Trophoblast cell (in vitro differentiated cells and primary cell): ENCODE measurements at regions not wholly inside any gene's neighbourhood (a gene's known extent, or its start where the extent isn't known, plus 50 kb on each side); places are given as distances from the start of the nearest gene placed in this dataset.

Experiments used
- DNase-seq, 2 donors: peaks; one replicate each; pipeline ENCODE4 v3.0.0-alpha.2; 2016
- H2AFZ ChIP-seq: 2 replicates; pipeline ENCODE4 v1.6.1; 2013; ENCODE audit warnings: low read length, moderate library complexity, mild to moderate bottlenecking; ENCODE audit not compliant: insufficient read depth, poor library complexity
- H2AK5ac ChIP-seq: 2 replicates; pipeline ENCODE4 v1.6.1; 2013; ENCODE audit warnings: mild to moderate bottlenecking, low read length
- H2BK120ac ChIP-seq: 2 replicates; pipeline ENCODE4 v1.6.1; 2013; ENCODE audit warnings: low read length, mild to moderate bottlenecking, moderate library complexity; ENCODE audit not compliant: insufficient read depth, poor library complexity
- H2BK12ac ChIP-seq: 2 replicates; pipeline ENCODE4 v1.6.1; 2013; ENCODE audit warnings: mild to moderate bottlenecking, low read length, moderate library complexity
- H2BK5ac ChIP-seq: 2 replicates; pipeline ENCODE4 v1.6.1; 2013; ENCODE audit warnings: low read length, low read depth, moderate library complexity, mild to moderate bottlenecking; ENCODE audit not compliant: poor library complexity
- H3K14ac ChIP-seq: 2 replicates; pipeline ENCODE4 v1.6.1; 2013; ENCODE audit warnings: mild to moderate bottlenecking, low read length
- H3K18ac ChIP-seq: 2 replicates; pipeline ENCODE4 v1.6.1; 2013; ENCODE audit warnings: mild to moderate bottlenecking, low read length
- H3K23ac ChIP-seq: 2 replicates; pipeline ENCODE4 v1.6.1; 2013; ENCODE audit warnings: low read length
- H3K27ac ChIP-seq: 2 replicates; pipeline ENCODE4 v1.5.1; 2013; ENCODE audit warnings: low read depth, mild to moderate bottlenecking, inconsistent platforms, low read length, moderate library complexity
- H3K27me3 ChIP-seq: 2 replicates; pipeline ENCODE4 v1.6.1; 2013; ENCODE audit warnings: inconsistent platforms, mild to moderate bottlenecking, low read length, moderate library complexity; ENCODE audit not compliant: insufficient read depth
- H3K36me3 ChIP-seq, 2 experiments: 1 replicate in 1 of 2; 2 replicates in 1 of 2; pipeline ENCODE4 v1.6.1; 2013; ENCODE audit warnings: low read length in 2 of 2, mild to moderate bottlenecking in 2 of 2, moderate library complexity in 1 of 2; ENCODE audit not compliant: insufficient read depth in 2 of 2, control insufficient read depth in 1 of 2
- H3K4ac ChIP-seq: 2 replicates; pipeline ENCODE4 v1.6.1; 2013; ENCODE audit warnings: low read depth, mild to moderate bottlenecking, low read length, moderate library complexity
- H3K4me1 ChIP-seq, 2 experiments: 1 replicate in 1 of 2; 2 replicates in 1 of 2; pipeline ENCODE4 v1.6.1; 2013; ENCODE audit warnings: low read length in 2 of 2, mild to moderate bottlenecking in 2 of 2, moderate library complexity in 1 of 2; ENCODE audit not compliant: insufficient read depth in 2 of 2, control insufficient read depth in 1 of 2
- H3K4me2 ChIP-seq: 2 replicates; pipeline ENCODE4 v1.6.1; 2013; ENCODE audit warnings: inconsistent platforms, mild to moderate bottlenecking, low read length, moderate library complexity
- H3K4me3 ChIP-seq: 2 replicates; pipeline ENCODE4 v1.5.1; 2013; ENCODE audit warnings: mild to moderate bottlenecking, low read depth, low read length, inconsistent platforms
- H3K79me1 ChIP-seq: one replicate; pipeline ENCODE4 v1.6.1; 2013; ENCODE audit warnings: low read length
- H3K79me2 ChIP-seq: 2 replicates; pipeline ENCODE4 v1.6.1; 2013; ENCODE audit warnings: low read length, mild to moderate bottlenecking; ENCODE audit not compliant: control insufficient read depth, insufficient read depth, poor library complexity
- H3K9ac ChIP-seq: 2 replicates; pipeline ENCODE4 v1.6.1; 2013; ENCODE audit warnings: mild to moderate bottlenecking, low read length
- H3K9me3 ChIP-seq: 2 replicates; pipeline ENCODE4 v1.6.1; 2013; ENCODE audit warnings: low read depth, mild to moderate bottlenecking, control low read depth, inconsistent platforms, low read length; ENCODE audit not compliant: insufficient read depth
- H4K12ac ChIP-seq: 2 replicates; pipeline ENCODE4 v1.6.1; 2013; ENCODE audit warnings: low read depth, mild to moderate bottlenecking, low read length, moderate library complexity
- H4K8ac ChIP-seq: 2 replicates; pipeline ENCODE4 v1.6.1; 2013; ENCODE audit warnings: low read depth, mild to moderate bottlenecking, low read length, moderate library complexity
- H4K91ac ChIP-seq: one replicate; pipeline ENCODE4 v1.6.1; 2013; ENCODE audit warnings: low read depth, mild to moderate bottlenecking, low read length, moderate library complexity
- WGBS: extraction: QIAGEN DNeasy Blood & Tissue Kit; methylation state at CpG from one replicate; pipeline ENCODE4 v1.1.7; 2013; ENCODE audit warnings: missing lambda C conversion rate; ENCODE audit not compliant: insufficient read length, insufficient coverage; ENCODE audit errors: extremely low coverage; 5-methylcytosine and 5-hydroxymethylcytosine counted together

GRCh38 chr5:3024126-3024525 lies 272.6 kb upstream of the IRX2 start:
- H3K36me3 ChIP-seq = no peaks in the 10 kb centered on the region
- H3K23ac ChIP-seq = no peak overlapping the region
- no peaks in the 10 kb centered on the region for H3K4me1 ChIP-seq
- H3K9ac ChIP-seq = no peak overlapping the region
- H3K14ac ChIP-seq = no peak overlapping the region
- no peak overlapping the region for H3K4me3 ChIP-seq
- no CpG with 5 or more reads among the region's 9 CpGs for WGBS
- H3K18ac ChIP-seq = no peak overlapping the region
- DNase-seq = no peak
- H4K91ac ChIP-seq = no peak overlapping the region
- H2BK12ac ChIP-seq = no peak overlapping the region
- H2AK5ac ChIP-seq = no peak overlapping the region
- no peak overlapping the region for H3K4ac ChIP-seq
- H4K12ac ChIP-seq = no peak overlapping the region
- no peak overlapping the region for H4K8ac ChIP-seq
- H3K27me3 ChIP-seq = no peaks in the 10 kb centered on the region
- H2AFZ ChIP-seq = no peak overlapping the region
- no peak overlapping the region for H2BK120ac ChIP-seq
- H2BK5ac ChIP-seq = no peak overlapping the region
- H3K9me3 ChIP-seq = peaks cover 2% of the 10 kb centered on the region
- no peaks in the 10 kb centered on the region for H3K79me2 ChIP-seq
- H3K4me2 ChIP-seq = no peak overlapping the region
- no peak overlapping the region for H3K27ac ChIP-seq
- H3K79me1 ChIP-seq = no peaks in the 10 kb centered on the region

- no peaks in the 10 kb centered on the region for H3K79me2 ChIP-seq
- H4K8ac ChIP-seq = no peak overlapping the region
- no peak overlapping the region for H3K27ac ChIP-seq
- no peak overlapping the region for H4K12ac ChIP-seq
- no peak overlapping the region for H4K91ac ChIP-seq
- H3K27me3 ChIP-seq = no peaks in the 10 kb centered on the region
- no peak overlapping the region for H3K4me3 ChIP-seq
- no peaks in the 10 kb centered on the region for H3K79me1 ChIP-seq
- DNase-seq = no peak
- WGBS = no CpG with 5 or more reads among the region's 12 CpGs
- H3K23ac ChIP-seq = no peak overlapping the region
- no peak overlapping the region for H2AK5ac ChIP-seq
- peaks cover 2% of the 10 kb centered on the region for H3K9me3 ChIP-seq
- no peaks in the 10 kb centered on the region for H3K4me1 ChIP-seq
- H2BK5ac ChIP-seq = no peak overlapping the region
- no peak overlapping the region for H3K14ac ChIP-seq
- H3K4ac ChIP-seq = no peak overlapping the region
- no peak overlapping the region for H3K4me2 ChIP-seq
- H3K9ac ChIP-seq = no peak overlapping the region
- no peak overlapping the region for H2BK120ac ChIP-seq
- no peak overlapping the region for H2AFZ ChIP-seq
- H2BK12ac ChIP-seq = no peak overlapping the region
- no peaks in the 10 kb centered on the region for H3K36me3 ChIP-seq
- no peak overlapping the region for H3K18ac ChIP-seq
Measured at GRCh38 chr5:3023656-3024055, 272.2 kb upstream of the IRX2 start.

- Histone ChIP-seq H3K27me3 (no peaks in the 10 kb centered on the region), H4K12ac (no peak overlapping the region), H2BK120ac (no peak overlapping the region), H2AFZ (no peak overlapping the region), H3K9ac (no peak overlapping the region), H2BK5ac (no peak overlapping the region), H3K18ac (no peak overlapping the region), H3K36me3 (no peaks in the 10 kb centered on the region), H4K91ac (no peak overlapping the region), H4K8ac (no peak overlapping the region), H3K4ac (no peak overlapping the region), H3K79me1 (no peaks in the 10 kb centered on the region), H3K14ac (no peak overlapping the region), H3K4me1 (no peaks in the 10 kb centered on the region), H3K4me2 (no peak overlapping the region), H3K4me3 (no peak overlapping the region), H3K23ac (no peak overlapping the region), H3K27ac (no peak overlapping the region), H3K79me2 (no peaks in the 10 kb centered on the region), H2AK5ac (no peak overlapping the region), H2BK12ac (no peak overlapping the region), H3K9me3 (peaks cover 2% of the 10 kb centered on the region)
- no CpG with 5 or more reads among the region's 5 CpGs for WGBS
- DNase-seq = no peak
Measured at GRCh38 chr5:3022665-3023064, 271.2 kb upstream of the IRX2 start.

GRCh38 chr5:3020426-3020825 lies 268.9 kb upstream of the IRX2 start:
- Histone ChIP-seq H2BK5ac (no peak overlapping the region), H2AFZ (no peak overlapping the region), H2BK120ac (no peak overlapping the region), H3K4me2 (no peak overlapping the region), H3K4ac (no peak overlapping the region), H3K36me3 (no peaks in the 10 kb centered on the region), H2AK5ac (no peak overlapping the region), H4K91ac (no peak overlapping the region), H3K79me2 (no peaks in the 10 kb centered on the region), H3K27ac (no peak overlapping the region), H3K79me1 (no peaks in the 10 kb centered on the region), H3K23ac (no peak overlapping the region), H2BK12ac (no peak overlapping the region), H3K9me3 (peaks cover 2% of the 10 kb centered on the region), H4K12ac (no peak overlapping the region), H3K27me3 (no peaks in the 10 kb centered on the region), H3K14ac (no peak overlapping the region), H3K4me1 (no peaks in the 10 kb centered on the region), H3K9ac (no peak overlapping the region), H3K4me3 (no peak overlapping the region), H3K18ac (no peak overlapping the region), H4K8ac (no peak overlapping the region)
- no CpG with 5 or more reads among the region's 6 CpGs for WGBS
- no peak for DNase-seq
